CD4-positive, alpha-beta T cell treated with Interleukin-17A for 1 hour (primary cell): ENCODE measurements at regions not wholly inside any gene's neighbourhood (a gene's known extent, or its start where the extent isn't known, plus 50 kb on each side); places are given as distances from the start of the nearest gene placed in this dataset.

ENCODE experiments used
- DNase-seq: peaks from one replicate; pipeline ENCODE4 v3.0.0-alpha.2; 2020

GRCh38 chr6:113562248-113562647 is 294.9 kb upstream of the MARCKS start:
- no peak for DNase-seq

GRCh38 chr6:113564371-113565171 is 292.6 kb upstream of the MARCKS start:
- no peak for DNase-seq

GRCh38 chr6:113565306-113565705 is 291.8 kb upstream of the MARCKS start:
- no peak for DNase-seq

- no peak for DNase-seq
These were observed 287.0 kb upstream of the MARCKS start for GRCh38 chr6:113570161-113570560.

GRCh38 chr6:113570641-113571040 is 286.5 kb upstream of the MARCKS start:
- no peak for DNase-seq

- no peak for DNase-seq
These were observed 283.0 kb upstream of the MARCKS start for GRCh38 chr6:113574147-113574546.

- DNase-seq: no peak
These were observed 280.8 kb upstream of the MARCKS start for GRCh38 chr6:113576310-113576709.

GRCh38 chr6:113578691-113579090 is 278.5 kb upstream of the MARCKS start:
- no peak for DNase-seq

- DNase-seq: no peak
These were observed 272.4 kb upstream of the MARCKS start for GRCh38 chr6:113584767-113585166.

- DNase-seq: no peak
These were observed 271.9 kb upstream of the MARCKS start for GRCh38 chr6:113585246-113585645.

- no peak for DNase-seq
These were observed 270.6 kb upstream of the MARCKS start for GRCh38 chr6:113586413-113587077.

GRCh38 chr6:113587078-113587699 is 270.0 kb upstream of the MARCKS start:
- no peak for DNase-seq

GRCh38 chr6:113588646-113589045 is 268.5 kb upstream of the MARCKS start:
- DNase-seq: no peak

GRCh38 chr6:113591896-113592827 is 265.0 kb upstream of the MARCKS start:
- DNase-seq: no peak

- DNase-seq: no peak
These were observed 262.4 kb upstream of the MARCKS start for GRCh38 chr6:113594726-113595125.

GRCh38 chr6:113595911-113596376 is 261.2 kb upstream of the MARCKS start:
- DNase-seq: no peak

- DNase-seq: no peak
These were observed 260.5 kb upstream of the MARCKS start for GRCh38 chr6:113596387-113597230.

- DNase-seq: no peak
These were observed 259.9 kb upstream of the MARCKS start for GRCh38 chr6:113597231-113597583.

- no peak for DNase-seq
These were observed 258.4 kb upstream of the MARCKS start for GRCh38 chr6:113598786-113599185.

GRCh38 chr6:113599444-113599843 is 257.7 kb upstream of the MARCKS start:
- DNase-seq: no peak

GRCh38 chr6:113600551-113601339 is 256.4 kb upstream of the MARCKS start:
- no peak for DNase-seq
